DMS114 treated with DMSO at 0.1 percent for 48 hours (cell line): ENCODE measurements at regions not wholly inside any gene's neighbourhood (a gene's known extent, or its start where the extent isn't known, plus 50 kb on each side); places are given as distances from the start of the nearest gene placed in this dataset.

Experiments
- DNase-seq: peaks from one replicate; lab custom pipeline; 2025; ENCODE audit not compliant: unreplicated experiment; lab: John Stamatoyannopoulos, UW

DNA sequence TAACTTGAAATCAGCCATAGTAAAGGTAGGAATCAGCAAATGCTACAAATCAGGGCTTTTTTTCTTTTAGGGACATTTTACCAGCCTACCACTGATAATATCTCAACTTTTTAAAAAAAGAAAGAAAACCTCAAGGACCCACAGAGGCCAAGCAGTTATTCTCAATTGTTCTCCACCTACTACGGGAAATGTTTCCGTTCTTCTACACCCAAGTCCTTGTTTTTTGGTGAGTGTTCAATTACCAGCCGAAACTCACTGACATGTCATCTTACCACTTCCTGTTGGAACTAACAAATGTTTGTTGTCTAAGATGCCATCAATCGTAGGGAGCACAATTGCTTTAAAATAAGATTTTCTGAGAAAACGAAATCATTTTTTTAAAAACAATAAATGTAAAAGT, 50.2 kb upstream of the CDK1 start:
- no peak for DNase-seq

DNA sequence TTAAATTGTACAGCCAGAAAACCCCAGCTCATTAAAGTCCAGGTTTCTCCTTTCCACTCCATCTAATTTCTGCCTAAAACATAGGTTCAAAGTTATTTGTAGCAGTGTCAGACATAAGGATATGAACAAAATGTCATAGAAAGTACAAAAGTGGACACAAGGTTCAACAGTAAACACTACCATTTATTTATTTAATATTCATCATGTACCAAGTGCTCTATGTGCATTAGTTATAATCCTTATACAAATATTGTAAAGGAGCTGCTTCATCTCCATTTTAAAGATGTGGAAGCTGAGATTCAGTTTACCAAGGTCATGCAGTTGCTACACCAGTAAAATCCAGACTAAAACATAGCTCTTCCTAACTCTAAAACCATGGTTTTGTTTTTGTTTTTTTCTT, 52.0 kb upstream of the CDK1 start:
- DNase-seq = no peak

DNA sequence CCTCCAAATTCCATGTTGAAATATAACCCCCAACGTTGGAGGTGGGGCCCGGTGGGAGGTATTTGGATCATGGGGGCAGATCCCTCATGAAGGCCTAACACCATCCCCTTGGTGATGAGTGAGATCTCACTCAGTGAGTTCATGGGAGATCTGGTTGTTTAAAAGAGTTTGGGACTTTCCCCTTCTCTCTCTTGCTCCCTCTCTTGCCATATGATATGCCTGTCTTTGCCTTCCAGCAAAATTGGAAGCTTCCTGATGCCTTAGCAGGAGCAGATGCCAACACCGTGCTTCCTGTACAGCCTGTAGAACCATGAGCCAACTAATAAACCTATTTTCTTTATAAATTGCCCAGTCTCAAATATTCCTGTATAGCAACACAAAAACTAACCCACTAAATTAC, 55.7 kb upstream of the CDK1 start:
- DNase-seq = no peak

DNA sequence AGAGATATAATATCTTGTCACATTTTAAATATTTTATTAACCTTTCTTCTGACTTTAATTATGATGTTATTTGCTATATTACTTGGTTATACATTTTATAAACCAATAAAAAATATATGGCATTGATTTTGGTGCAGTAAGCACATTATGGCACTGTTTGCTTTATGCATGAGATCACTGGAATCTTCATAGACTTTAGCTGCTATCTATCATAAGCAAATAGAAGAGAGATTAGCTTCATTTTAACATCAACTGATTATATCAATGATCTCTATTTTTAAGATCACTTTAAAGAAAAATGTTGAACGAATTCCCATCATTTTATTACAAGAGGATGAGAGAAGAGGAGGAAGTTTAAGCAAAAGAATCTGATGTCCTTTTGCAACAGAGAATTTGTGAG, 58.6 kb upstream of the CDK1 start:
- DNase-seq = no peak

DNA sequence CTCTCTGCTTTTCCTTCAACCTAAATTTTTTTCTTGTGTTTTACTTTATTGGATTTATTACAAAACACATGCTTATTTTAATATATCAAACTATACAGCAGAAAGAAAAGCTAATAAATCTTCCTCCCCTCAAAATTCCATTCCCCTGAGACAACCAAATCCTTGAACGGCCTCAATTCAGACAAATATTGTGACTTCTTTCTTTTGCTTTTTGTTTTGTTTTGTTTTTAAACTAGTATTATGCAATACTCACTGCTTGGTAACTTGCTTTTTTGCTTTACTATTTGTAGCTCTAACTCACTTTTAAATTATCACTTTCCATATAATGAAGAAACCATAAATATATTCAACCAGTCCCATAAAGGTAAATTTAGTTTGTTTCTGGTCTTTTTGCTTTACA, 59.4 kb upstream of the CDK1 start:
- DNase-seq = no peak

DNA sequence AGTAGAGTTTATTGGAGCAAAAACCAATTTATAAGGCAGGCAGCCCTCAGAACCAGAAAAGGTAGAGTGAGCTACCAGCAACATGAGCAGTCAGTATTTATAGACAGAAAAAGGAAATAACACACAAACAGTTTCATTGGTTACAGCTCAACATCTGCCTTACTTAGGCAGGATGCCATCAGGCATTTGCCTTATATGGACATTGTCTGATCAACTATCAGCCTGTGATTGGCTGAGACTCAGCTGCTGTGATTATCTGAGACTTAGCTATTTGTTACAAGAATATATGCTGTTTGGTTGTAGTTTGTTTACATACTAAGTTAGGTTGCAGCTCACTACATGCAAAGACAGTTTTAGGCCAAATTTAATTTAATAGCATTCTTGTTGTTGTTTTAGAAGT, 60.4 kb upstream of the CDK1 start:
- DNase-seq = no peak

DNA sequence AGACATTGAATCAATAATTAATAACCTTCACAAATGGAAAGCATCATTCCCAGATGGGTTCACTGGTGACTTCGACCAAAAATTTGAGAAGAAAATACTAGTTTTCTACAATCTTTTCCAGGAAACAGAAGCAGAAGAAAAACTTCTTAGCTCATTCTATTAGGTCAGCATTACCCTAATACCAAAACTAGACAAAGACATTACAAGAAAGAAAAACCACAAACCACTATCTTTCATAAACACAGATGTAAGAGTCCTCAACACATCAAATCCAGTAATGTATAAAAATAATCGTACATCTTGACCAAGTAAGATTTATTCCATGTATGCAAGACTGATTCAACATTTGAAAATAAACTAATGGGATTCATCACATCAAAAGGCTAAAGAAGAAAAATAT, 64.0 kb upstream of the CDK1 start:
- no peak for DNase-seq

DNA sequence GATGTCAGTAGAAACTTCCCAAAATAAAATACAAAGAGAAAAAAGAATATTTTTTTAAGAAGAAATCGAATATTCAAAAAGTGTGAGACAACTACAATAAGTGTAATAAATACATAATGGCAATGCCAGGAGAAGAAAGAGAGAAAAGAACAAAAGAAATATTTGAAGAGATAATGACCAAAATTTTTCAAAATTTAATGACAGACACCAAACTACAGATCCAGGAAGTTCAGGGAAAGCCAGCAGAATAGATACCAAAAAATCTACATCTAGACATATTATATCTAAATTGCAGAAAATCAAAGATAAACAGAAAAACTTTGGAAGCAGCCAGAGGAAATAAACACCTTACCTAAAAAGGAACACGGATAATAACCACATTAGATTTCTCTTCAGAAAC, 66.8 kb upstream of the CDK1 start:
- DNase-seq = no peak

DNA sequence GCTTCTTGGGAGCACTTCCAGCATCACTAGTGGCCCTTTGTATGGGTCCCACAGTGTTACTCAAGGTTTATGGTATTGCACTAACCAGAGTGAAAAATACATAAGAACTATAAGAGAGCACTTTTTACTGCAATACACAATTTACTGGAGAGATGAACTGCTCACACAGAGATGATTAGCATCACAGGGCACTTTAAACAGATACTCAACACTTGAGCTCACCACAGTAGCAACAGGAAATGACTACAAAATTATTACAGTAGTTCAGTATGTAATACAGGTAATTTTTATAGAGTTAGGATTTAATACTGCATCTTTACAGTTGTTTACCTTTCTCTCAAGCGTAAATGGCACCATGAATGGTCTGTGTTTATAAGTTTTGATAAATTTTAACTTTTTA, 68.2 kb upstream of the CDK1 start:
- DNase-seq = no peak

DNA sequence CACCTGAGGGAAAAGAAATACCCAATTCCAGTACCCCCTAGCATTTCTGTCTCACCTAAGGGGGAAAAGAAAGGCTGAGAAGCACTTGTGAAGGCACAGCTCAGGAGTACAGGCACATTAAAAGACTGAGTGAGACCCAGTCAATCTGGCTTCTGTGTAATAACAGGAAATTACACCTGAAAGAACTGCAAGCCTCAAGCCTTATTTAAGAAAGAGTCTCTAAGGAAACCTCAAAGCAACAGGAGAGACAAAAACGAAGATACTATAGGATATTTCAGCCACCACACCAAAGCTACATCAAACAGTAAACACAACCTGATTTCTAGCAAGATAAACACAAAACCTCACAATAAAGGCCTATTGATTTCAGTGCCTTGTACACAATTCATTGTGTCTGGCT, 69.6 kb upstream of the CDK1 start:
- no peak for DNase-seq

DNA sequence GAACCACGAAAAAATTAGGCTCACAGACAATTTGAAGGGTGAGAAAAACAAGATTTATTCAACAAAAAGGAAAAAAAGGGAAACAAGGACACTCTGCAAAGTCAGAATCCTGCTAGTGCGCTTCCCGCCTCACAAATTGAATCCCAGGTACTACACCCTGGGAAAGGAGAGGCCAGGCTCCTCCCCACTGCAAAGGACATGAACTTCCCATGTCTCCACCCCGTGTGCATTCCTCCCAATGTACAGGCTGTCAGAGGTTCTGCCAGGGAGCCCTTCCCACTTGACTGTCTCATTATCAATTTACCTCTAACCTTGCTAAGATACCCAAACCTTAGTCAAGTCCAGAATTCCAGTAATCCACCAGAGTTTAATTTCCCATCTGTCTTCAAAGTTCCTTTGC, 70.4 kb upstream of the CDK1 start:
- no peak for DNase-seq

DNA sequence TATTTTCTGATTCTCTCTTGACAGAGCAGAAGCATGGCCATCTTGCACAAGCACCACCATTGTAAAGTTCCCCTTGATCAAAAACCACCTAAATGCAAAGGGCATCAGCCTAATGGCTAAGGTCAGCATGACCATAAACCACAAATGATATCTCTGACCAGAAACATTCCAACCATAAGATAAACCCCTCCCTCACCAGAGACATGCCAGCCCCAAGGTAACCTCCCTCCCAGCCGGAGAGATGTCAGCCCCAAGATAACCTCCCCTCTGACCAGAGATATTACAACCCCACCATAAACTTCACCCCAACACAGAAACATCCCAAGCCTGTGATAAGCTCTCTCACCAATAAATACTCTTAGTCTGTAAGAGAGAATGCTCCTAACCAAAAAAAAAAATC, 72.1 kb upstream of the CDK1 start:
- no peak for DNase-seq

DNA sequence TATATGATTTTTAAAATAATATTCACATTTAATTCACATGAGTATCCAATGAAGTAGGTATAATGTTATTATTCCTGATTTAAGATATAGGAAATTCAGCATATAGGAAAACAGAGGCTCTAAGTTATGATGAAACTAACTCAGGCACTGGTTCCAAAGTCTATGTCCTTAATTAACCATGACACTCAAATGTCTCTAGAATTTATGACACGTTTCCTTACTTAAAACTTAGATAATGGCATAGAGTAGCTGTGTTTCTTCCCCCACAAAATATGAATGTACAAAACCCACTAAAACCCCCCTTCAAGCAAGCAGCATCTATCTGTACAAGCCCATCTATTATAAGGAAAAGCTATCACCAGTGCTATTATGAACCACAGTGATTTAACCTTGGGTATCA, 72.9 kb upstream of the CDK1 start:
- no peak for DNase-seq

DNA sequence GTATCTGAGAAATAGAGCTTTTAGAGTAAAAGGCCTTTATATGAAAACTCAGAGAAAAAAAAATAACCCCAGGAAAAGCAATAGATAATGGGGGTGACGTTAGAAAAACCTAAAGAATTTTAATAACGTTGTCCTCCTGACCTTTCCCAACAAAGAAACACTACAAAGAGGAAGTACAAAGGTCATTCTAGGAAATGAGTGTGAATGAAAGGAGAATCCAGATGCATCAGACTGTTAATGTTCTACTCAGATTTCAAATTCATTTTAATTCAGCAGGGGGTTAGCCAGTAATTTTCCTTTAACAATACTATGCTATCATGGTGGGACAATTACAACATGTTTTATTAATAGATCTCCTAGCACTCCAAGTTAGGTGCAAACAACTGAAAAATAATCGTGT, 73.8 kb upstream of the CDK1 start:
- no peak for DNase-seq

DNA sequence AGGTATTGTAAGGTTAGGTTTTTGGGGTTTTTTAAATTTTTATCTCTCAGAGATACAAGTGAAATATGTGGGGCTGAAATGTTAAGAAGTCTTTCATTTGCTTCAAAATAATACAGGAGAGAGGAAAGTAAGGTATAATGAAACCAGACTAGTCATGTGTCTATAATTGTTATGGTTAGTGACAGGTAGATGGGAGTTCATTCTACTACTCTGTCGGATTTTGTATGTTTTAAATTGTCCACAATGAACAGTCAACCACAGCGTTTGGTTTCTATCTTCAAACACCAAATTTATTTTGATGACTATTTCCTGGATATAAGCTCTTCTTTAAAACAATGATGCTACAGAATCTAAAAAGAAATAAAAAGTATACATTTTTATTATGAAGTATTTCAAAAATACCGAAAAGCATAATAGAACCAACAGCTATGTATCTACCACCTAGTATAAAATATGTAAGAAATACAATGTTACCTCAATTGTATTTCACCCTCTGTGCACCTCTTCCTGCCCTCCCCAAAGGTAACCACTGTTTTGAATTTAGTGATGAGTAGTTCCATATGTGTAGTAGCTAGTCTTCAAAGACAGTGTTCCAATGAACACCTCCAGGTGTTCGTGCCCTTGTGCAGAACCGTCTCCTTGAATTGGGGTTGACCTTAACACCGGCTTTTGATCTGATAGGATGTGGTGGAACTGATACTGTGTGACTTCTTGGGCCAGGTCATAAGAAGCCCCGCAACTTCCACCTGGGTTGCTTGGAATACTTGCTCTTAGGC, 74.8 kb upstream of the CDK1 start:
- no peak for DNase-seq

DNA sequence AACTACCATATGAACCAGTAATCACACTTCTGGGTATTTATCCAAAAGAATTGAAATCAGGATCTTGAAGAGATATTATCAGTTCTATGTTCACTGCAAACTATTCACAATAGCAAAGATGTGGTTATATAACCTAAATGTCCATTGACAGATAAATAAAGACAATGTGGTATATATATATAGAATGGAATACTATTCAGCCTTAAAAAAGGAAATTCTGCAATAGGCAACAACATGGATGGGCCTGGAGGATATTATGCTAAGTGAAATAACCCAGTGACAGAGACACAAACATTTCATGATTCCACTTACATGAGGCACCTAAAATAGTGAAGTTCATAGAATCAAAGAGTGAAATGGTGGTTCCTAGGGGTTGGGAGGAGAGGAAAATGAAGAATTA, 90.6 kb upstream of the CDK1 start:
- DNase-seq = no peak

DNA sequence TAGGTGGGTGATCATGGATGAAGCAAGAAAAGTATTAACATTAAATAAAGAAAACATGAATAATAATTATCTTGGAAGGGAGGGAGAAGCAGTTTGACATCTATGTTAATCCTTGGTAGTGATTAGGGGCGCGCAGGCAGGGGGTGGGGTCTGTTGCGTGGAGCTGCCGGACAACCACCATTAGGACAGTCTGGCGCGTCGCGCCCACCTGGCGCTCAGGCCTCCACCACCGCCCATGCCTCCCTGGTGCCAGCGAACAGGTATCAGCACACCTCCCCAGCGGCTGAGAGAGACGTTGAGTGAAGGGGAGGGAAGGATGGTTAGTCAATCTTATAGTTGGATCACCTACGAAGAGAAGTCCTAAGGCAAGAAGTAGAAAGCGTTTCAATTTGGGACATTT, 94.2 kb upstream of the CDK1 start:
- no peak for DNase-seq

DNA sequence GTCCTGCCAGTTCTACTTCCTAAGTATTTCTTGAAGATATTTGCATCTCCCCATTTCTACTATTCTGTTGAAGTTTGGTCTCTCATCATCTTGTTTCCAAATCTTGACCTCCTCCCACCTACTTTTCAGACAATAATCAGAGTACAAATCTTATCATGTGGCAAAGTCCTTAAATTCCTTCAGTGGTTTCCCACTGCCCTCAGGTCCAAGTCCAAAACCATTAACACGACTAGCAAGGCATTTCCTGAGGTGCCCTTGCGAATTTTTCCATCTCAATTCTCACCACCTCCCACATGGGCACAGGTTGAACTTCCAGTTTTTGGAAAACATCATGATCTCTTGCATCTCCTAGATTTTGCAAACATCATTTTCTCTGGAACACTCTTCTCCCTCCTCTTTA, 97.2 kb upstream of the CDK1 start:
- DNase-seq = no peak

DNA sequence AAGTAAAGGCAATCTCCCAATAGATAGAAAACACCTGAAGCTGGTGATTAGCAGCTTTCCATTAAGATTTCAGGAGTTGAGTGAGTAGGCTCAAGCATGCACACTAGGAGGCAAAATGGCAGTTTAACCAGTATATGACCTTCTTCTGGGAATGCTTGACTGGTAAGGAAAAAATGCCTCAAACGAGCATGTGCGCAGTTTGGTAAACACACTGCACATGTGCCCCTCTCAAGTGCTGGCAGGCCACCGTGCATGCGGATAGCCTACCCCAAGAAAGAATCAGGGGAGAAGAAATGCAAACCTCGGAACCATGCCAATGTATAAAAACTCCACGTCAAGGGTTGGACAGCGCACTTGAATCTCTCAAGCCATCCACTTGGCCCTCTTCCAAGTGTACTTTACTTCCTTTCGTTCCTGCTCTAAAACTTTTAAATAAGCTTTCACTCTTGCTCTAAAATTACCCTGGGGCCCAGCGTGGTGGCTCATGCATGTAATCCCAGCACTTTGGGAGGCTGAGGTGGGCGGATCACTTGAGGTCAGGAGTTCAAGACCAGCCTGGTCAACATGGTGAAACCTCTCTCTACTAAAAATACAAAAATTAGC, 98.8 kb upstream of the CDK1 start:
- DNase-seq = no peak

DNA sequence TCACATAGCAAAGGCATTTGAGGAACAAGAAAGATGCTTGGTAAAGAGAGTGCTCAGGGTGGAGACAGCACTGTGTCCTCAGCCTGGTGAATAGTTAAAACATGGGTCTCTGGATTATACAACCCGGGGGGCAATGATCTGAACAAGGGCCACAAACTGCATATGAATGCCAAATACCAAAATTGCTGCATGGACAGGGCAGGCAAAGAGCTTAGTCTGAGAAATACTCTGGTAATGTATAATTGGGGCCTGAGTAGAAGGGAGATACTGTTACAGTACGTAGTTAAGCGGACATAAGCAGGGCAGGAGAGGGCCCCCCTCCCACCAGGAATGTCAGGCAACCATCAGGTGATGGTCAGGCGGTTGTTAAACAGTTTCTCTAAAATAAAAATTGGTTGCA, 99.3 kb upstream of the CDK1 start:
- no peak for DNase-seq

DNA sequence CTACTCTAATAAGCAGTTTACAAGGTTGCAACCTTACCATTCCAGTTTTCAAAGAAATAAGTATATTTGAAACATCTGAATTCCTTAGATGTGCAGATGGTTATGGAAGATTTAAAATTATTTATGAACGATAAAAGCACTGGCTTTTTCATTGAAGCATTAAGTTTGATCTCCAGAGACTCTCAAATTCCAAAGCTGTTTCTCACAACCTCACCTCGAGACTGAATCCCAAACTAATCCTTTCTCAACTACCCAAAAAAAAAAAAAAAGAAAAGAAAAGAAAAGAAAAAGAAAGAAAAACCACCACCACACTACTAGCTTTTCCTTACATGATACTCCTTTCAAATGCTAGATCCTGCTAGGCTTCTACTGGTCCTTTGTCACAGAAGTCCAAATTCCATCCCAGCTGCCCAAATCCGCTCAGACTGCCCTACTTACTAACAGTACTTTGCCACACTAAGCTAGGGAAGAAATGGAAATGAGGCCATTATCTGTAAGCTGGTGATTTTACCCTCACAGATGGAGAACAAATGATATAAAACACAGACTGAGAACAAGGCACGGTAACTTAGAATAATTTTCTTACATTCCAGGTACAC, 100.6 kb upstream of the CDK1 start:
- DNase-seq = no peak

DNA sequence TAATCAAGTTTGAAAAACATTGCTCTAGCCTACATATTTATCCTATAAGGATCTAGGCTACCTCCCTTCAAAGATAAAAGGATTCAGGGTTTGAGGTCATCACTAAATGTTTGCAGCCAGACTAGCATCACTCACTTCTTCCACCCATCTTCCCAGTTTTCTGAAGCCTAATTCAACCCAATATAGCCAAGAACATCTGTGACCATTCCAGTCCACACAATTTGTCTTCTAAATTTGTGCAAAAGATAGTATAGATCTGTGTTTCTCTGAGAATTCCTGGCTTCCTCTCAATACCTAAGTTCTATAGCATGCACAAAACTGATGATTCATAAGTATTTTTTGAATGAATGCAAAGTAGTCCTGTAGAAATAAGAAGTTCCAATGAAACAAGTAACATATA, 103.0 kb upstream of the CDK1 start:
- DNase-seq = no peak

DNA sequence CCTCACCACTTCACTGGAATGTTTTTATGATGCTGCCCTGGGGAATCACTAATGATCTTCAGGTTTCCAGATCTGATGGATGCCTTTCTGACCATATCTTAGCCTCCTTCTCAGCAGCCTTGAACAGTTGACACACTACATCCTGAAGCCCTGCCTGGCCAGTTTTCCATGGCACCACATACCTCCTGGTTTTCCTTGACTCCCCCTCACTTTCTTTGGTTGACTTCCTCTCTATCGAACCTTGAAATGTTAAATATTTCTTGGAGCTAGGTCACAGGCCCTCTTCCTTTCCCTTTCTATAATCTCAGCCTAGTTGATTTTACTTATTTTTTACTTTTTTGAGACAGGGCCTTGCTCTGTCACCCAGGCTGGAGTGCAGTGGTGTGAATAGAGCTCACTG, 108.8 kb upstream of the CDK1 start:
- DNase-seq = no peak
